Peyer's patch (tissue), 4 donors: ENCODE measurements at regions not wholly inside any gene's neighbourhood (a gene's known extent, or its start where the extent isn't known, plus 50 kb on each side); places are given as distances from the start of the nearest gene placed in this dataset.
A peak's percentile ranks its signal among the peaks of the same experiment; 100 is the strongest.

Source experiments
- DNase-seq, 3 donors: peaks; one replicate each; pipeline ENCODE4 v3.0.0-alpha.2; 2017 to 2019
- H3K27ac ChIP-seq, 4 donors: fragments of 200-600 bp; sonication (generic); one replicate each; pipeline ENCODE4 v1.5.1; 2016 to 2019
- H3K27me3 ChIP-seq, 2 donors: fragments of 200-600 bp; sonication (generic); one replicate each; pipeline ENCODE4 v1.5.1; 2019
- H3K36me3 ChIP-seq, 3 donors: fragments of 200-600 bp; sonication (generic); one replicate each; pipeline ENCODE4 v1.5.1; 2016 to 2019
- H3K4me1 ChIP-seq, 4 donors: fragments of 200-600 bp; sonication (generic); one replicate each; pipeline ENCODE4 v1.5.1; 2016 to 2019
- H3K4me3 ChIP-seq, 4 donors: fragments of 200-600 bp; sonication (generic); 1 replicate in 3 of 4; 2 replicates in 1 of 4; pipeline ENCODE4 v1.5.1; 2016 to 2019; ENCODE audit warnings: mild to moderate bottlenecking in 1 of 4
- H3K9me3 ChIP-seq, 4 donors: fragments of 200-600 bp; sonication (generic); one replicate each; pipeline ENCODE4 v1.5.1; 2016 to 2019; ENCODE audit warnings: mild to moderate bottlenecking in 1 of 4
- CTCF ChIP-seq, 6 experiments: fragments of 450-650 bp in 4 of 6; fragments of 200-600 bp in 2 of 6; sonication (generic) in 1 of 6; IDR thresholded peaks; one replicate each; pipeline ENCODE4 v1.5.1; 2017 to 2019; ENCODE audit warnings: antibody characterized with exemption in 6 of 6, mild to moderate bottlenecking in 3 of 6, moderate library complexity in 1 of 6
- POLR2A ChIP-seq, 2 donors: fragments of 450-650 bp; IDR thresholded peaks; one replicate each; pipeline ENCODE4 v1.5.1; 2017; ENCODE audit warnings: antibody characterized with exemption in 2 of 2, mild to moderate bottlenecking in 2 of 2, moderate library complexity in 2 of 2

- Histone ChIP-seq H3K36me3 (no peaks in the 10 kb centered on the region), H3K4me1 (no peaks in the 10 kb centered on the region), H3K4me3 (no peak overlapping the region), H3K27ac (no peak overlapping the region), H3K9me3 (no peaks in the 10 kb centered on the region), H3K27me3 (no peaks in the 10 kb centered on the region)
- no peak for DNase-seq
- TF ChIP-seq CTCF (IDR thresholded peaks at IDR 0.05) (no peak), POLR2A (IDR thresholded peaks at IDR 0.05) (no peak)
Measured at GRCh38 chr5:97400537-97400936, 217.5 kb upstream of the RIOK2 start.

- Histone ChIP-seq H3K4me3 (no peak overlapping the region), H3K9me3 (no peaks in the 10 kb centered on the region), H3K27ac (no peak overlapping the region), H3K36me3 (no peaks in the 10 kb centered on the region), H3K27me3 (no peaks in the 10 kb centered on the region), H3K4me1 (no peaks in the 10 kb centered on the region)
- TF ChIP-seq CTCF (IDR thresholded peaks at IDR 0.05) (no peak), POLR2A (IDR thresholded peaks at IDR 0.05) (no peak)
- DNase-seq = no peak
Measured at GRCh38 chr5:97405941-97406340, 222.9 kb upstream of the RIOK2 start.

GRCh38 chr5:97406946-97407676 is 224.1 kb upstream of the RIOK2 start:
- Histone ChIP-seq H3K27ac (no peak overlapping the region), H3K36me3 (no peaks in the 10 kb centered on the region), H3K4me3 (no peak overlapping the region), H3K9me3 (no peaks in the 10 kb centered on the region), H3K27me3 (no peaks in the 10 kb centered on the region), H3K4me1 (no peaks in the 10 kb centered on the region)
- peak in 1 of 3 donors; percentile 29 for DNase-seq
- TF ChIP-seq CTCF (IDR thresholded peaks at IDR 0.05) = no peak
- no peak for TF ChIP-seq POLR2A (IDR thresholded peaks at IDR 0.05)

GRCh38 chr5:97408331-97408730 is 225.3 kb upstream of the RIOK2 start:
- DNase-seq = no peak
- no peaks in the 10 kb centered on the region for H3K4me1 ChIP-seq
- H3K36me3 ChIP-seq = no peaks in the 10 kb centered on the region
- no peak overlapping the region for H3K4me3 ChIP-seq
- H3K9me3 ChIP-seq = no peaks in the 10 kb centered on the region
- TF ChIP-seq POLR2A (IDR thresholded peaks at IDR 0.05) (no peak), CTCF (IDR thresholded peaks at IDR 0.05) (no peak)
- H3K27ac ChIP-seq = no peak overlapping the region
- no peaks in the 10 kb centered on the region for H3K27me3 ChIP-seq

GRCh38 chr5:97412959-97413358 is 229.9 kb upstream of the RIOK2 start:
- H3K4me3 ChIP-seq = no peak overlapping the region
- H3K9me3 ChIP-seq = no peaks in the 10 kb centered on the region
- DNase-seq = no peak
- H3K36me3 ChIP-seq = no peaks in the 10 kb centered on the region
- no peak for TF ChIP-seq POLR2A (IDR thresholded peaks at IDR 0.05)
- no peak for TF ChIP-seq CTCF (IDR thresholded peaks at IDR 0.05)
- H3K27me3 ChIP-seq = no peaks in the 10 kb centered on the region
- no peak overlapping the region for H3K27ac ChIP-seq
- no peaks in the 10 kb centered on the region for H3K4me1 ChIP-seq

GRCh38 chr5:97417986-97418385 is 234.9 kb upstream of the RIOK2 start:
- DNase-seq = no peak
- Histone ChIP-seq H3K36me3 (no peaks in the 10 kb centered on the region), H3K9me3 (no peaks in the 10 kb centered on the region), H3K27ac (no peak overlapping the region), H3K27me3 (no peaks in the 10 kb centered on the region), H3K4me3 (no peak overlapping the region), H3K4me1 (no peaks in the 10 kb centered on the region)
- TF ChIP-seq CTCF (IDR thresholded peaks at IDR 0.05) = no peak
- no peak for TF ChIP-seq POLR2A (IDR thresholded peaks at IDR 0.05)
